Ishikawa (cell line): ENCODE measurements at regions not wholly inside any gene's neighbourhood (a gene's known extent, or its start where the extent isn't known, plus 50 kb on each side); places are given as distances from the start of the nearest gene placed in this dataset.

Source experiments
- CEBPB ChIP-seq: IDR thresholded peaks from 2 replicates; pipeline ENCODE4 v1.6.1; 2012
- CREB1 ChIP-seq: IDR thresholded peaks from 2 replicates; pipeline ENCODE4 v1.6.1; 2012; ENCODE audit warnings: low read depth
- EGR1 ChIP-seq: IDR thresholded peaks from 2 replicates; pipeline ENCODE4 v1.6.1; 2012
- EP300 ChIP-seq: IDR thresholded peaks from 2 replicates; pipeline ENCODE4 v1.6.1; 2012; ENCODE audit warnings: borderline replicate concordance
- FOXM1 ChIP-seq: IDR thresholded peaks from 2 replicates; pipeline ENCODE4 v1.6.1; 2012; ENCODE audit warnings: low read depth, borderline replicate concordance
- NFIC ChIP-seq: IDR thresholded peaks from 2 replicates; pipeline ENCODE4 v1.6.1; 2012
- RAD21 ChIP-seq: IDR thresholded peaks from 2 replicates; pipeline ENCODE4 v1.6.1; 2012; ENCODE audit warnings: low read depth
- TAF1 ChIP-seq: IDR thresholded peaks from 2 replicates; pipeline ENCODE4 v1.6.1; 2012; ENCODE audit warnings: low read depth, mild to moderate bottlenecking
- TCF12 ChIP-seq: IDR thresholded peaks from 2 replicates; pipeline ENCODE4 v1.6.1; 2012; ENCODE audit warnings: low read depth
- TEAD4 ChIP-seq: IDR thresholded peaks from 2 replicates; pipeline ENCODE4 v1.6.1; 2012
- YY1 ChIP-seq: IDR thresholded peaks from 2 replicates; pipeline ENCODE4 v1.6.1; 2012; ENCODE audit warnings: low read depth
- ZBTB7A ChIP-seq: IDR thresholded peaks from 2 replicates; pipeline ENCODE4 v1.6.1; 2012; ENCODE audit warnings: low read depth
- TF ChIP-seq, protein P1 (sequence below): IDR thresholded peaks from 2 replicates; pipeline ENCODE4 v1.6.1; 2012
- TF ChIP-seq, protein P2 (sequence below): IDR thresholded peaks from 2 replicates; pipeline ENCODE4 v1.6.1; 2012; ENCODE audit warnings: low read depth, mild to moderate bottlenecking
- TF ChIP-seq, protein P3 (sequence below): IDR thresholded peaks from 2 replicates; pipeline ENCODE4 v1.6.1; 2012

DNA sequence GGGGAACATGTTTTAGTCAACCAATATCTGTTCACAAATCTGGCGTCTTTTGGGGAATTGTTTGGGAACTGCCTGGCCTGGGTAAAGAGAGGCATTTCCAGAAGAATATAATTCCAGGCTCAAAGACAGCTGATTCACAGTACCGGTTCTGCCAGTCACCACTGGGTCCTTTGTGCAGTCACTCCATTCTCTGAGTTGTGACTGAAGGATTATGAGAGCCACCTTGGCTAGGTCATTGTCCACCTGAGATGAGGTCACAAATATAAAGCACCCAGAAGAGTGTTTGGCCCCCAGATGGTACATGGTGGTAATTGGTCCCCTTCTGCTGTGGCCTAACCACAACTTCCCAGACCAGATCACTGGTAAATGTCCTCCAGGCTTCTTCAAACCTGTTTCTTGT, 121.0 kb upstream of the SPACA1 start:
- TF ChIP-seq CREB1 (no peak), NFIC (no peak), EGR1 (no peak), YY1 (no peak), EP300 (no peak), TAF1 (no peak), FOXM1 (no peak), TEAD4 (no peak)
- TF ChIP-seq, protein P1, sequence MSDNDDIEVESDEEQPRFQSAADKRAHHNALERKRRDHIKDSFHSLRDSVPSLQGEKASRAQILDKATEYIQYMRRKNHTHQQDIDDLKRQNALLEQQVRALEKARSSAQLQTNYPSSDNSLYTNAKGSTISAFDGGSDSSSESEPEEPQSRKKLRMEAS = no peak
- TF ChIP-seq, protein P2, sequence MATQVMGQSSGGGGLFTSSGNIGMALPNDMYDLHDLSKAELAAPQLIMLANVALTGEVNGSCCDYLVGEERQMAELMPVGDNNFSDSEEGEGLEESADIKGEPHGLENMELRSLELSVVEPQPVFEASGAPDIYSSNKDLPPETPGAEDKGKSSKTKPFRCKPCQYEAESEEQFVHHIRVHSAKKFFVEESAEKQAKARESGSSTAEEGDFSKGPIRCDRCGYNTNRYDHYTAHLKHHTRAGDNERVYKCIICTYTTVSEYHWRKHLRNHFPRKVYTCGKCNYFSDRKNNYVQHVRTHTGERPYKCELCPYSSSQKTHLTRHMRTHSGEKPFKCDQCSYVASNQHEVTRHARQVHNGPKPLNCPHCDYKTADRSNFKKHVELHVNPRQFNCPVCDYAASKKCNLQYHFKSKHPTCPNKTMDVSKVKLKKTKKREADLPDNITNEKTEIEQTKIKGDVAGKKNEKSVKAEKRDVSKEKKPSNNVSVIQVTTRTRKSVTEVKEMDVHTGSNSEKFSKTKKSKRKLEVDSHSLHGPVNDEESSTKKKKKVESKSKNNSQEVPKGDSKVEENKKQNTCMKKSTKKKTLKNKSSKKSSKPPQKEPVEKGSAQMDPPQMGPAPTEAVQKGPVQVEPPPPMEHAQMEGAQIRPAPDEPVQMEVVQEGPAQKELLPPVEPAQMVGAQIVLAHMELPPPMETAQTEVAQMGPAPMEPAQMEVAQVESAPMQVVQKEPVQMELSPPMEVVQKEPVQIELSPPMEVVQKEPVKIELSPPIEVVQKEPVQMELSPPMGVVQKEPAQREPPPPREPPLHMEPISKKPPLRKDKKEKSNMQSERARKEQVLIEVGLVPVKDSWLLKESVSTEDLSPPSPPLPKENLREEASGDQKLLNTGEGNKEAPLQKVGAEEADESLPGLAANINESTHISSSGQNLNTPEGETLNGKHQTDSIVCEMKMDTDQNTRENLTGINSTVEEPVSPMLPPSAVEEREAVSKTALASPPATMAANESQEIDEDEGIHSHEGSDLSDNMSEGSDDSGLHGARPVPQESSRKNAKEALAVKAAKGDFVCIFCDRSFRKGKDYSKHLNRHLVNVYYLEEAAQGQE = no peak

DNA sequence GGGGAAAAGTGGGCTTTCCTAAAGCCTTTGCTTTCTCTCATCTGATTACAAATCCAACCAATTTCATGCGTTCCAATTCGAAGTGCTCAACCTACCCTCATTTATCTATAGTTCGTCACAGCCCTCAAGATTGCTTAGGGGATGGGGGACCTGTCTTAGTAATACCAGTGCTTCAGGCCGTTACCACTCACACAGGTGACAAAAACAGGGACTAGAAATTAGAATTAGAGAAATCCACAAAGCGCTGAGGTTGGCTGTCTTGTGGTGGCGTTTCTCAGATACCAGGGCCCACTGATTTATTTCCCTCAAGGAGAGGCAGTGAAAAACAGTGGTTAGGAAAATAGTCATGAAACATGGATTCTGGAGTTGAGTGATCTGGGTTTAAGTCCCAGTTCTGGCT, 121.6 kb upstream of the SPACA1 start:
- TF ChIP-seq CEBPB (no peak), YY1 (no peak), EP300 (no peak)
- TF ChIP-seq, protein P3, sequence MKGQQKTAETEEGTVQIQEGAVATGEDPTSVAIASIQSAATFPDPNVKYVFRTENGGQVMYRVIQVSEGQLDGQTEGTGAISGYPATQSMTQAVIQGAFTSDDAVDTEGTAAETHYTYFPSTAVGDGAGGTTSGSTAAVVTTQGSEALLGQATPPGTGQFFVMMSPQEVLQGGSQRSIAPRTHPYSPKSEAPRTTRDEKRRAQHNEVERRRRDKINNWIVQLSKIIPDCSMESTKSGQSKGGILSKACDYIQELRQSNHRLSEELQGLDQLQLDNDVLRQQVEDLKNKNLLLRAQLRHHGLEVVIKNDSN = no peak
- TF ChIP-seq, protein P2 = no peak

DNA sequence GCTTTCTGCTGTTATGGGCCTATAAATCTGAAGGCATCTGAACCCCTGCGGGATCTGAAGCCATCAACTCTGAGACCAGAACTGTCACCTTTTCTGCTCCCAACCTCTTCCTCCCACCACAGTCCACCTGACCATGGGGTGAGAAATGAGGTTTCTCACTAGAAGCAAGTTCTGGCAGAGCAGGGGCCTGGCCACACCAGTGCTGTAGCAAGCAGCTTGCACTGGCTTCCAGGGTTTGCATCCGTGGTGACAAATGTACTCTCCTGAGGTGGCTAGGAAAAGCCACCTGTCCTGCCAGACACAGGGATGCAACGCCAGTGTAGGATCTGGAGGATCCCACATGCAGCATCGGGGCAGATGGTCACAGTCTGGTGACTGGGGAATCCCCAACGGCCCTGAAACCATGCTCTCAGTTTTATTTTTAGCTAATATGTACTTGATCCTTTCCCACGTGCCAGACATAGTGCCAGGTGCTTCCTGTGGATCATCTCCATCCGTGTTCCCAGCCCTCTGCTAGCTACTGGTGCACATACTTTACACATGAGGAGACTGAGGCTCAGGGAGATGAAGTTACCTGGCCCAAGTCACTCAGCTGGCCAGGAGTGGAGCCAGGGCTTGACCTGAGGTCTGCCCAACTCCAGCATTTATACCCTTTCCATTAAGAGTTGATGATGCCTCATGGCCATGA, 122.1 kb upstream of the SPACA1 start:
- TF ChIP-seq EP300 (no peak), TAF1 (no peak), TEAD4 (no peak), NFIC (no peak), EGR1 (no peak), FOXM1 (no peak), RAD21 (no peak), TCF12 (no peak), ZBTB7A (no peak), YY1 (no peak)
- TF ChIP-seq, protein P2 = no peak
- TF ChIP-seq, protein P3 = no peak

DNA sequence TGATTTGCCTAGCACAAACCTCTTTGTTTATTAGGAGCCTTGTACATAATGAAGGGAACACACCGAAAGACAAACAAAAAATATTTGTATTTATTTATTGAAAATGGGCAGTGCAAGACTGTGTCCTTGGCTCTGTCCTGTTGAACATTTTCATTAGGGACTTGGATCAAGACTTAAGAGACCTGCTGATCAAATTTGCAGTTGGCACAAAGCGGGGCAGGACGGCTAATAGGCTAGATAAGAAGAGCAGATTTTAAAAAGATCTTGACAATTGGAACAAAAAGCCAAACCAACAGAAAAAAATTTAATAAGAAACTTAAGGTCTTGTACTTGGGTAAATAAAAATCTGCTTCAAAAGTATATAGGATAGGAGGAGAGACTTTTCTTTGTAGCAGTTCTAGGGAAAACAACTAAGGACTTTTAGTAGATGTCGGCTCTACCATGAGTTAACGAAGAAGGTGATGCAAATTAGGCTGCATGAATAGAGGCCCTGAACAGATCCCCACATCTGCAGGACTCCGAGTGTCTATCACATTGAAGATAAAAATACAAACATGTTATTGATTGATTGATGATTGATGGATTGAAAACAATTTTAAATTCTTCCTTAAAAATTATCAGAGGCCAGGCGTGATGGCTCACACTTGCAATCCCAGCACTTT, 124.1 kb upstream of the SPACA1 start:
- no peak for TF ChIP-seq FOXM1
- TF ChIP-seq, protein P3 = no peak
- no peak for TF ChIP-seq CEBPB
- no peak for TF ChIP-seq ZBTB7A
- TF ChIP-seq EP300 = no peak
- TF ChIP-seq, protein P1 = no peak
- TF ChIP-seq CREB1 = no peak
- no peak for TF ChIP-seq RAD21
- TF ChIP-seq EGR1 = no peak
